Fibroblast of upper back skin (primary cell): ENCODE measurements at regions not wholly inside any gene's neighbourhood (a gene's known extent, or its start where the extent isn't known, plus 50 kb on each side); places are given as distances from the start of the nearest gene placed in this dataset.
A peak's percentile ranks its signal among the peaks of the same experiment; 100 is the strongest.
"Not testable (repeated sequence)": the region's sequence is repeated elsewhere in the genome, so short reads cannot be mapped to it uniquely, and the experiment has no call there.

ENCODE experiments used
- DNase-seq: peaks from one replicate; pipeline ENCODE4 v3.0.0-alpha.2; 2013

GRCh38 chrX:68994135-68994890, 165.5 kb downstream of the EFNB1 start:
- no peak for DNase-seq

- no peak for DNase-seq
These were observed 164.1 kb downstream of the EFNB1 start for GRCh38 chrX:68992821-68993397.

- no peak for DNase-seq
These were observed 163.0 kb downstream of the EFNB1 start for GRCh38 chrX:68991691-68992345.

- DNase-seq: no peak
These were observed 162.1 kb downstream of the EFNB1 start for GRCh38 chrX:68990948-68991347.

GRCh38 chrX:68989865-68990606, 161.2 kb downstream of the EFNB1 start:
- DNase-seq: peak; percentile 91

GRCh38 chrX:68989456-68989855, 160.6 kb downstream of the EFNB1 start:
- DNase-seq: no peak

- DNase-seq: no peak
These were observed 160.0 kb downstream of the EFNB1 start for GRCh38 chrX:68988865-68989264.

GRCh38 chrX:68985135-68985755, 156.4 kb downstream of the EFNB1 start:
- no peak for DNase-seq

- DNase-seq: no peak
These were observed 154.4 kb downstream of the EFNB1 start for GRCh38 chrX:68983004-68983857.

- no peak for DNase-seq
These were observed 153.7 kb downstream of the EFNB1 start for GRCh38 chrX:68982476-68982875.

GRCh38 chrX:68980906-68981616, 152.2 kb downstream of the EFNB1 start:
- no peak for DNase-seq

- DNase-seq: peak; percentile 26
These were observed 149.8 kb downstream of the EFNB1 start for GRCh38 chrX:68978655-68979054.

- DNase-seq: peak; percentile 86
These were observed 149.4 kb downstream of the EFNB1 start for GRCh38 chrX:68978255-68978654.

- DNase-seq: no peak
These were observed 124.5 kb downstream of the EFNB1 start for GRCh38 chrX:68953331-68953730.

- DNase-seq: not testable (repeated sequence)
These were observed 123.3 kb downstream of the EFNB1 start for GRCh38 chrX:68951942-68952619.

- no peak for DNase-seq
These were observed 122.1 kb downstream of the EFNB1 start for GRCh38 chrX:68950937-68951336.

- peak; percentile 27 for DNase-seq
These were observed 119.2 kb downstream of the EFNB1 start for GRCh38 chrX:68947882-68948605.

- DNase-seq: peak; percentile 49
These were observed 116.9 kb downstream of the EFNB1 start for GRCh38 chrX:68945603-68946228.

GRCh38 chrX:68945081-68945602, 116.3 kb downstream of the EFNB1 start:
- DNase-seq: no peak
